Peyer's patch (tissue), 4 donors: ENCODE measurements at regions not wholly inside any gene's neighbourhood (a gene's known extent, or its start where the extent isn't known, plus 50 kb on each side); places are given as distances from the start of the nearest gene placed in this dataset.

Source experiments
- DNase-seq, 3 donors: peaks; one replicate each; pipeline ENCODE4 v3.0.0-alpha.2; 2017 to 2019
- H3K27ac ChIP-seq, 4 donors: fragments of 200-600 bp; sonication (generic); one replicate each; pipeline ENCODE4 v1.5.1; 2016 to 2019
- H3K27me3 ChIP-seq, 2 donors: fragments of 200-600 bp; sonication (generic); one replicate each; pipeline ENCODE4 v1.5.1; 2019
- H3K36me3 ChIP-seq, 3 donors: fragments of 200-600 bp; sonication (generic); one replicate each; pipeline ENCODE4 v1.5.1; 2016 to 2019
- H3K4me1 ChIP-seq, 4 donors: fragments of 200-600 bp; sonication (generic); one replicate each; pipeline ENCODE4 v1.5.1; 2016 to 2019
- H3K4me3 ChIP-seq, 4 donors: fragments of 200-600 bp; sonication (generic); 1 replicate in 3 of 4; 2 replicates in 1 of 4; pipeline ENCODE4 v1.5.1; 2016 to 2019; ENCODE audit warnings: mild to moderate bottlenecking in 1 of 4
- H3K9me3 ChIP-seq, 4 donors: fragments of 200-600 bp; sonication (generic); one replicate each; pipeline ENCODE4 v1.5.1; 2016 to 2019; ENCODE audit warnings: mild to moderate bottlenecking in 1 of 4
- POLR2A ChIP-seq, 2 donors: fragments of 450-650 bp; IDR thresholded peaks; one replicate each; pipeline ENCODE4 v1.5.1; 2017; ENCODE audit warnings: antibody characterized with exemption in 2 of 2, mild to moderate bottlenecking in 2 of 2, moderate library complexity in 2 of 2
- TF ChIP-seq, protein P1 (sequence below), 6 experiments: fragments of 450-650 bp in 4 of 6; fragments of 200-600 bp in 2 of 6; sonication (generic) in 1 of 6; IDR thresholded peaks; one replicate each; pipeline ENCODE4 v1.5.1; 2017 to 2019; ENCODE audit warnings: antibody characterized with exemption in 6 of 6, mild to moderate bottlenecking in 3 of 6, moderate library complexity in 1 of 6

DNA sequence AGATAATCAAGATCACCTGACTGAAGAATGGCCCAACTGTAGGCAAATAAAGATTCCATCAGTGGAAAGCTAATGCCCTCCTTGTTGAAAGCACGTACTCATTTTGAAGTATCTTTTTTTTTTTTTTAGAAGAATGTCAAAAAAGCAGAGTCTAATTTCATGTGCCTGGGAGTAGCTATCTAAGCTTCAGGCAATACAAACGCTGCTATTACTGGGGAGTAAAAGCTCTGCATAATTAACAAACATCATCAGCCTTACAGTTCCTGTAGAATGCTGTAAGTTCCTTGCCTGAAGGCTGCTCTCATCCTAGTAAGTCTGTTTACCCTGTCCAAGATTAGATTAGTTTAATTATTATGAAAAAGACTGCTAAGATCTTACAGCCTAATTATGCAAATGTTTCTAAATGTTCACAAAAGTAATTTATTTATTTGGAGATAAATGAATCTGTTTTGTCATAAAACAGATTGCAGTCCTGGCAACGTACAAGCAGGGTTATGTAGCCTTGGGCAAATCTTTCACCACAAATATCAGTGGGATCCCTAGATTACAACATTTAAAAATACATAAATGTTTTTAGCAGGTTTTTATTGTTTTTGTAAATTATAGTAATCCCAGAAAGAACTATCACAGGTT lies 451.3 kb upstream of the AGTR1 start:
- Histone ChIP-seq H3K27ac (no peak overlapping the region), H3K4me3 (no peak overlapping the region), H3K4me1 (no peaks in the 10 kb centered on the region), H3K27me3 (no peaks in the 10 kb centered on the region), H3K9me3 (no peaks in the 10 kb centered on the region), H3K36me3 (no peaks in the 10 kb centered on the region)
- TF ChIP-seq, protein P1, sequence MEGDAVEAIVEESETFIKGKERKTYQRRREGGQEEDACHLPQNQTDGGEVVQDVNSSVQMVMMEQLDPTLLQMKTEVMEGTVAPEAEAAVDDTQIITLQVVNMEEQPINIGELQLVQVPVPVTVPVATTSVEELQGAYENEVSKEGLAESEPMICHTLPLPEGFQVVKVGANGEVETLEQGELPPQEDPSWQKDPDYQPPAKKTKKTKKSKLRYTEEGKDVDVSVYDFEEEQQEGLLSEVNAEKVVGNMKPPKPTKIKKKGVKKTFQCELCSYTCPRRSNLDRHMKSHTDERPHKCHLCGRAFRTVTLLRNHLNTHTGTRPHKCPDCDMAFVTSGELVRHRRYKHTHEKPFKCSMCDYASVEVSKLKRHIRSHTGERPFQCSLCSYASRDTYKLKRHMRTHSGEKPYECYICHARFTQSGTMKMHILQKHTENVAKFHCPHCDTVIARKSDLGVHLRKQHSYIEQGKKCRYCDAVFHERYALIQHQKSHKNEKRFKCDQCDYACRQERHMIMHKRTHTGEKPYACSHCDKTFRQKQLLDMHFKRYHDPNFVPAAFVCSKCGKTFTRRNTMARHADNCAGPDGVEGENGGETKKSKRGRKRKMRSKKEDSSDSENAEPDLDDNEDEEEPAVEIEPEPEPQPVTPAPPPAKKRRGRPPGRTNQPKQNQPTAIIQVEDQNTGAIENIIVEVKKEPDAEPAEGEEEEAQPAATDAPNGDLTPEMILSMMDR (IDR thresholded peaks at IDR 0.05) = no peak
- TF ChIP-seq POLR2A (IDR thresholded peaks at IDR 0.05) = no peak
- DNase-seq = no peak

DNA sequence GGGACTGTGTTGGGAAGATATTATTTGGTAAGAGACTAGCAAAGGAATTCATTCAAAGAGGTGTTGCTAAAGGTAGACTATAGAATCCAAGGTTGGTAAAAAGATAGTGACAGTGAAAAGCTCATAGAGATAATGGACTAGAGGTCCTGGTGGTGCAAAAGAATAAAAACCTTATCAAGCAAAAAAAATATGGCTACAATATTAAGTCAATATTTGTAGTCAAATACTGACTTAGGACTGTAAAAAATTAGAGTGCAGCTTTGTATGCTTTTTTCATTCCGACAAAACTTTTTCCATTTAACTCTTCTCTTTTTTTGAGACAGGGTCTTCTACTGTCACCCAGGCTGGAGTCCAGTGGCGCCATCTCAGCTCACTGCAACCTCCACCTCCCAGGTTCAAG lies 444.0 kb upstream of the AGTR1 start:
- Histone ChIP-seq H3K4me1 (no peaks in the 10 kb centered on the region), H3K9me3 (no peaks in the 10 kb centered on the region), H3K27ac (no peak overlapping the region), H3K27me3 (no peaks in the 10 kb centered on the region), H3K4me3 (no peak overlapping the region), H3K36me3 (no peaks in the 10 kb centered on the region)
- DNase-seq = no peak
- TF ChIP-seq, protein P1 (IDR thresholded peaks at IDR 0.05) = no peak
- TF ChIP-seq POLR2A (IDR thresholded peaks at IDR 0.05) = no peak

DNA sequence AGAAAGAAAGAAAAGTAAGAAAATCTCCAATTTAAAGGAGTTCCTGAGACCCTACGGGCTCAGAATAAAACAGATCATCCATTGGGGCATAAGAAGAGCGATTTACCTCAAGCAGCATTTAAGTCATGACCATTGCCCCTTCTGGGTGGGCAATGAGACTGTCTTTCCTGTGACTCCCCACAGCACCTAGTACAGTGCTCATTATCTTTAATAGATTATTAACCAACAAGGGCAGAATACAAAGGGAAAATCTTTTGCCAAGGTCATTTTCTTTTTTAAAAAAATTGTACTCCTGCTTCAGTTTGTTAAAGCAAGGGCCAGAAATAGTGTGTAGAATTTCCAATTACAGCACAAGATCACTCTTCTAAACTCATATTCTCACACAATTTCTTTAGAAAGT lies 443.3 kb upstream of the AGTR1 start:
- no peak for DNase-seq
- TF ChIP-seq, protein P1 (IDR thresholded peaks at IDR 0.05) = no peak
- H3K27ac ChIP-seq = no peak overlapping the region
- H3K36me3 ChIP-seq = no peaks in the 10 kb centered on the region
- H3K9me3 ChIP-seq = no peaks in the 10 kb centered on the region
- H3K4me3 ChIP-seq = no peak overlapping the region
- H3K4me1 ChIP-seq = no peaks in the 10 kb centered on the region
- no peaks in the 10 kb centered on the region for H3K27me3 ChIP-seq

DNA sequence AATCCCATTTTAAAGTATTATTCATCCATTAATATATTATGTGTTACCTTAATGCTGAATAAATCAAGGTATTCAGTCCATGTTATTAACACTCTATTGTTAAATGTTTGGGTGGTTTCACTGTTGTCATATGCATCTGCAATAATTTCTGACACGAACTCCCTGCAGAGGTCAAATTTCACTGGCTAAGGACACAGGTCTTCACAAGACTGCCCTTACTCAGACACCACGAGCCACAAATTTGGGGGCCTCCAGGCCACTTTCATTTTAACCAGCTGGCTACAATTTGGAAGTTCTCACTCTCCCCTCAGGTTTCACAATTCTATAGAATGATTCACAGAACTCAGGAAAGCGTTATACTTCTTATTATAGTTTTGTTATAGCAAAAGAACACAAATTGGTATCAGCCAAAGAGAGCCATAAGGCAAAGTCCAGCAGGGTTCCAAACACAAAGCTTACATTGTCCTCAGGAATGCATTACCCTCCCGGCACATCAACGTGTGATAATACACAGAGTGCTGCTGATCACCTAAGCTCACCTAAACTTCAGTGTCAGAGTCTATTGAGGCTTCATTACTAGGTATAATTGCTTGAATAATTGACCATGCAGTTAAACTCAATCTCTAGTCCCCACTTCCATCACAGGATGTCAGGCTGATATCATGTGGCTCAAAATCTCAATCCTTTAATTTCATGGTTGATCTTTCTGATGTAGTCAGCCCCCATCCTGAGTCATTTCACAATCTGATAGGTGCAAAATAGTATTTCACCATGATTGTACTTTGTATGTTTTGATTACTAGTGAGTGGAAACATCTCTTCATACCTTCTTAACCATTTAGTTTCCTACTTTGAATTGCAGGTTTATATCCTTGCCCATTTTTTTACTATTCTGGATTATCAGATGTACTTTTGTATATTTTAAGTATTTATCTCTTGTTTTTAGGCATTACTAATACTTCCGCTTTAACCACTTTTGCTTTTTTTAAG lies 441.4 kb upstream of the AGTR1 start:
- H3K4me3 ChIP-seq = no peak overlapping the region
- TF ChIP-seq, protein P1 (IDR thresholded peaks at IDR 0.05) = no peak
- TF ChIP-seq POLR2A (IDR thresholded peaks at IDR 0.05) = no peak
- H3K9me3 ChIP-seq = no peaks in the 10 kb centered on the region
- H3K27me3 ChIP-seq = no peaks in the 10 kb centered on the region
- no peak overlapping the region for H3K27ac ChIP-seq
- no peak for DNase-seq
- no peaks in the 10 kb centered on the region for H3K4me1 ChIP-seq
- no peaks in the 10 kb centered on the region for H3K36me3 ChIP-seq

DNA sequence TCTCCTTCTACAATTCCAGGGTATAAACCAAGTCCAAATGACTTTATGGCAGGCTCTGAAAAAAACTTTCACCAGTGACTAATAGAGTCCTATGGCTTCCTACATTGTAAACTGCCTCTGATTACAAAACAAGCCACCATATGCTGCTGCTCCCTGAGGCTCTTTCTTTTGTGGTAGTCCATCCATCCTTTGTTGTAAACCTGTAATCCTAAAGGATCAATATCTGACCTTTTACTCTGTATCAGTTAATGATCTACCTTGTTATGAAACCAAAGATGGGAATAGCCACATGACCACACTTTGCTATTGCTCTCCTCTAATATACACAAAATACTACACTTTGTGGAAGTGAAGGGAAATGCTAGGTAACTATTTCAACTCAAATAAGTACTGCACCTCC lies 434.7 kb upstream of the AGTR1 start:
- H3K36me3 ChIP-seq = no peaks in the 10 kb centered on the region
- no peaks in the 10 kb centered on the region for H3K27me3 ChIP-seq
- no peak overlapping the region for H3K4me3 ChIP-seq
- H3K9me3 ChIP-seq = no peaks in the 10 kb centered on the region
- DNase-seq = no peak
- no peak overlapping the region for H3K27ac ChIP-seq
- TF ChIP-seq, protein P1 (IDR thresholded peaks at IDR 0.05) = no peak
- TF ChIP-seq POLR2A (IDR thresholded peaks at IDR 0.05) = no peak
- H3K4me1 ChIP-seq = no peaks in the 10 kb centered on the region
